Effector memory CD8-positive, alpha-beta T cell (primary cell): ENCODE measurements at regions not wholly inside any gene's neighbourhood (a gene's known extent, or its start where the extent isn't known, plus 50 kb on each side); places are given as distances from the start of the nearest gene placed in this dataset.
"Not testable (repeated sequence)": the region's sequence is repeated elsewhere in the genome, so short reads cannot be mapped to it uniquely, and the experiment has no call there.

Experiments
- ATAC-seq: fragments of 150-1000 bp; cut with Tn5 transposase; replicated peaks from 2 replicates; pipeline ENCODE4 v1.10.0; 2021; ENCODE audit warnings: mild to moderate bottlenecking, moderate library complexity
- DNase-seq, 3 experiments: peaks; one replicate each; pipeline ENCODE4 v3.0.0; 2021
- H3K27ac Mint-ChIP-seq, 2 donors: one replicate each; pipeline ENCODE4 v1.8.0; 2022; ENCODE audit warnings: mild to moderate bottlenecking in 2 of 2, mixed read lengths in 2 of 2, moderate library complexity in 2 of 2
- H3K27me3 Mint-ChIP-seq, 2 donors: one replicate each; pipeline ENCODE4 v1.8.0; 2022; ENCODE audit warnings: mixed read lengths in 2 of 2
- H3K36me3 Mint-ChIP-seq: one replicate; pipeline ENCODE4 v1.8.0; 2022; ENCODE audit warnings: mild to moderate bottlenecking, moderate library complexity, mixed read lengths; ENCODE audit not compliant: insufficient read depth
- H3K4me1 Mint-ChIP-seq, 2 donors: one replicate each; pipeline ENCODE4 v1.8.0; 2022; ENCODE audit warnings: low read depth in 2 of 2, mixed read lengths in 2 of 2
- H3K4me3 Mint-ChIP-seq, 2 donors: one replicate each; pipeline ENCODE4 v1.8.0; 2022; ENCODE audit warnings: mild to moderate bottlenecking in 2 of 2, mixed read lengths in 2 of 2, moderate library complexity in 2 of 2
- H3K9me3 Mint-ChIP-seq, 2 donors: one replicate each; pipeline ENCODE4 v1.8.0; 2022; ENCODE audit warnings: mixed read lengths in 2 of 2

DNA sequence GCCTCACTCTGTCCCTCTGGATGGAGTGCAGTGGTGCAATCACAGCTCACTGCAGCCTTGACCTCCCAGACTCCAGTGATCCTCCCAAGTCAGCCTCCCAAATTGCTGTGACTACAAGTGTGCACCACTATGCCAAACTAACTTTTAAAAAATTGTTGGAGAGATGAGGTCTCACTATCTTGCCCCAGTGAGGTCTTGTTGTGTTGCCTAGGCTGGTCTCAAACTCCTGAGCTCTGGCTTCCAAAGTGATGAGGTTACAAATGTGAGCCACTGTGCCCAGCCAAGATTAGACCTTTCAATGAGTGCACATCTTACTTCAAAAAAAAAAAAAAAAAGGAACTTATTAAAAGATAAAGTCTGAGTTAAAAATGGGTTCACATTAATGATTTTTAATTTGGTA lies 1838.1 kb upstream of the DEFB115 start:
- H3K36me3 Mint-ChIP-seq = peaks cover 3% of the 10 kb centered on the region

DNA sequence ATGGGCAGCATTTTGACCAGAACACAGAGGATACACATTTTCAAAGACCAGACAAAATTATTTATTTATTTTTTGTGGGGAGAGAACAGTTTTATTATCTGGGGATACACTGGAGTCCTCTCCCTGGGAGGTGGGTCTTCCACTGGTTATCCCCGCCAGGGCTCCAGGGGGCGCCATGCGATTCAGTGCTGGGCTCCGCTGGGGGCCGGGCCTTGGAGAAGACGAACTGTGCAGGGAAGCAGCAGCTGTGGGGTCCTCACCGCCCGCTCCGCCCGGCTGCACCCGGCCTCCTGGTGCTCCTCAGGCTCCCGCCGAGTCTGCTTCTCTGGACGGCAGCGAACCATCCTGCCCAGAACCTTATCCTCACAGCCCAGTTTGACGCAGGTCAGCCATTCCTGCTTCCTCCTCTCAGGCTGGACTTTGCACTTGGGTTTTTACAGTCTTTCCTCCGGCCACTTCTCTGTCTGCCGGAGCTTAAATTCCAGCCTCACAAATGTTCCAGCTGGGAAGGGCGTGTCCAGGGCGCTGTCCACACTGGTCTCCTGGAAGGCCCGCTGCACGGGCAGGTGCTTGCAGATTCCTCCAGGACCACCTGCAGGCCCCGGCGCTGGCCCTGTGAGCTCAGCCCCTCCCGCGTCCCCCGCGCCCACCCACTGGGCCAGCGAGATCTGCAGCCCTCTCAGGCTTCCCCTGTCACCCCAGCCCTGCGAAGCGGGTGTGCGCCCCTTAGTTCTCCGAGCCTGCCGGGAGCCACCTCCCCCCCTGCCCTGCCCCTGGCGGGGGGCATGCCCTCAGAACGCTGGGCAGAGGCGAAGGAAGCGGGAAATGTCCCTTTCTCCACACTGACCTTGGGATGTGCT lies 1830.0 kb upstream of the DEFB115 start:
- H3K4me3 Mint-ChIP-seq = peak overlapping the region in 1 of 2 donors; percentile 25
- no peaks in the 10 kb centered on the region for H3K4me1 Mint-ChIP-seq
- H3K36me3 Mint-ChIP-seq = no peaks in the 10 kb centered on the region
- no peak for ATAC-seq
- no peak for DNase-seq
- peaks cover 0 to 18% of the 10 kb centered on the region in 2 donors for H3K27me3 Mint-ChIP-seq
- H3K27ac Mint-ChIP-seq = no peak overlapping the region
- H3K9me3 Mint-ChIP-seq = peaks cover 2 to 3% of the 10 kb centered on the region in 2 donors

More for the DNA sequence above, 1838.1 kb upstream of the DEFB115 start:
- no peak for DNase-seq
- no peak for ATAC-seq
- Mint-ChIP-seq H3K9me3 (peaks cover 0 to 18% of the 10 kb centered on the region in 2 donors), H3K4me3 (no peak overlapping the region), H3K4me1 (no peaks in the 10 kb centered on the region), H3K27me3 (no peaks in the 10 kb centered on the region), H3K27ac (no peak overlapping the region)

- DNase-seq (no peak), ATAC-seq (no peak)
- Mint-ChIP-seq H3K27ac (no peak overlapping the region), H3K4me3 (no peak overlapping the region), H3K36me3 (no peaks in the 10 kb centered on the region), H3K27me3 (peaks cover 0 to 14% of the 10 kb centered on the region in 2 donors), H3K4me1 (no peaks in the 10 kb centered on the region), H3K9me3 (peaks cover 0 to 2% of the 10 kb centered on the region in 2 donors)
Measured at GRCh38 chr20:29430531-29430930, 1826.9 kb upstream of the DEFB115 start.

DNA sequence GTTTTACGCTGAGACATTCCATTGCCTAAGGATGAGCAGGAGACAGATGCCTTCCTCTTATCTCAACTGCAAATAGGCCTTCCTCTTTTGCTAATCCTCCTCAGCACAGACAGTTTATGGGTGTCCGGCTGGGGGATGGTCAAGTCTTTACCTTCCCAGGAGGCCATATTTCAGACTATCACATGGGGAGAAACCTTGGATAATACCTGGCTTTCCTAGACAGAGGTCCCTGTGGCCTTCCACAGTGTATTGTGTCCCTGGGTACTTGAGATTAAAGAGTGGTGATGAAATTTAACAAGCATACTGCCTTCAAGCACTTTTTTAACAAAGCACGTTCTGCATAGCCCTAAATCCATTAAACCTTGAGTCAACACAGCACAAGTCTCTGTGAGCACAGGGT lies 1816.7 kb upstream of the DEFB115 start:
- H3K36me3 Mint-ChIP-seq, DNase-seq, ATAC-seq, H3K27ac Mint-ChIP-seq, H3K4me3 Mint-ChIP-seq, H3K4me1 Mint-ChIP-seq, H3K27me3 Mint-ChIP-seq: not testable (repeated sequence)
- peaks cover 0 to 11% of the 10 kb centered on the region in 2 donors for H3K9me3 Mint-ChIP-seq

GRCh38 chr20:29443206-29443781 lies 1814.2 kb upstream of the DEFB115 start:
- not testable (repeated sequence) for H3K27me3 Mint-ChIP-seq
- peak in 1 of 3 experiments; percentile 27 for DNase-seq
- H3K4me3 Mint-ChIP-seq = peak overlapping the region in 1 of 2 donors; percentile 61

GRCh38 chr20:29443819-29444218 lies 1813.6 kb upstream of the DEFB115 start:
- Mint-ChIP-seq H3K27ac (no peak overlapping the region), H3K36me3 (no peaks in the 10 kb centered on the region), H3K4me1 (no peaks in the 10 kb centered on the region), H3K9me3 (no peaks in the 10 kb centered on the region), H3K4me3 (peak overlapping the region in 1 of 2 donors; percentile 61), H3K27me3 (no peaks in the 10 kb centered on the region)
- ATAC-seq (no peak), DNase-seq (no peak)

More at GRCh38 chr20:29443206-29443781, 1814.2 kb upstream of the DEFB115 start:
- H3K36me3 Mint-ChIP-seq, ATAC-seq, H3K4me1 Mint-ChIP-seq, H3K27ac Mint-ChIP-seq, H3K9me3 Mint-ChIP-seq: not testable (repeated sequence)

DNA sequence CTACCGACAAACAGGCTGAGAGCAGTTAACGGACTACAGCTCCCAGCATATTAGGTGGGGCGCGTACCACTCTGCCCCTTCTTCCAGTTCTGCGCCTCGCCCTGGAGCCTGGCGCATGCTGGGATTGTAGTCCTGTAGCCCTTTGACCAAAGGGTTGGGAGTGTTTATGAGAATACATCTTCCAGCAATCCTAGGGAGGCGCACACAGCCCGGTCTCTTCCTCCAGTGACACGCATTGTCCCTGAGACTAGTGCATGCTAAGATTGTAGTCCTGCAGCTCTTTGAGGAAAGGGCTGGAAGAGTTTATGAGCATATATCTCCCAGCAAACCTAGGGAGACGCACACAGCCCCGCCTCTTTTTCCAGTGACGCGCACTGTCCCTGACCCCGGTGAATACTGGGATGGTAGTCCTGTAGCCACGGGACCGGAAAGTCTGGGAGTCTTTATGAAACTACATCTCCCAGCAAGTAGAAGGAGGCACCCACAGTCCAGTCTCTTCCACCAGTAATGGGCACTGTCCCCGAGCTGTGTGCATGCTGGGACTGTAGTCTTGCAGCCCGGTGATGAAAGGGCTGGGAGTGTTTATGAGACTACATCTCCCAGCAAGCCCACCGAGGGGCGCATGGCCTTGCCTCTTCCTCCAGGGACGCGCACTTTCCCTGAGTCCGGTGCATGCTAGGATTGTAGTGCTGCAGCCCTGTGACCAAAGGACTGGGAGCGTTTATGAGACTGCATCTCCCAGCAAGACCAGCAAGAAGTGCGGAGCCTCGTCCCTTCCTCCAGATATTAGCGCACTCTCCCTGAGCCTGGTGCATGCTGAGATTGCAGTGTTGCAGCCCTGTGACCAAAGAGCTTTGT lies 1812.2 kb upstream of the DEFB115 start:
- ATAC-seq (peak; percentile 66), DNase-seq (peak in 1 of 3 experiments; percentile 2)
- H3K4me3 Mint-ChIP-seq = peak overlapping the region in 1 of 2 donors; percentile 18
- not testable (repeated sequence) for H3K36me3 Mint-ChIP-seq, H3K9me3 Mint-ChIP-seq, H3K4me1 Mint-ChIP-seq, H3K27me3 Mint-ChIP-seq, H3K27ac Mint-ChIP-seq

GRCh38 chr20:29447517-29448484 lies 1809.7 kb upstream of the DEFB115 start:
- not testable (repeated sequence) for H3K27me3 Mint-ChIP-seq, H3K9me3 Mint-ChIP-seq, H3K27ac Mint-ChIP-seq, DNase-seq, H3K4me1 Mint-ChIP-seq, H3K4me3 Mint-ChIP-seq, H3K36me3 Mint-ChIP-seq, ATAC-seq

DNA sequence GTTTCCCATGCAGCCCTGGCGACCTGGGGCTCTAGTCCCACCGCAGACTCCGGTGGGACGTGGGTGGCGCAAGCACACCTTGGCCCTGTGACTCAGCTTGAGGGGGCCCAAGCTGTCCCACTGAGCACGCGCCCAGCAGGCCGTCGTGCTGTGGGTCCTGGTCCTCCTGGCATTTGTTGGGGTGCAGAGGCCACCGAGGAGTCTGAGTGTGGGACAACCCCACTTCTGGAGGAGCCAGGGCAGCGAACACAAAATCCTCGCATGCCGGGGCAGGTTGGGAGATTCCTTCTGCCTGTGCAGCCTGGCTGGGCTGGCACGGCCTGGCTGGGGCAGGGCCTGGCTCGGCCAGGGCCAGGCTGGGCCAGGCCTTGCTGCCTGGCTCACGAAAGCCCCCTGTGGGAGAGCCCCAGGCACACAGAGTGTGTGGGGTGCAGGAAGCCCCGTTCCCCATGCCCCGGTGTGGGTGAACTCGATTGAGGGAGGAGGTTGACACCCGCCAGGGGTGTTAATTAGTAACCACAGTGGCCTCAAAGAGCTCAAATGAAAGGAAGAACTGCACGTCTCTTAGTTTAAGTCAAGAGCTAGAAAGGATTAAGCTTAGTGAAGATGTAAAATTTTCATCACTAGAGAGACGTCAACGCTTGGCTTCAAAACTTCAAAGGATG lies 1808.5 kb upstream of the DEFB115 start:
- Mint-ChIP-seq H3K9me3 (peaks cover 4 to 9% of the 10 kb centered on the region in 2 donors), H3K4me1 (no peaks in the 10 kb centered on the region), H3K27ac (no peak overlapping the region), H3K36me3 (no peaks in the 10 kb centered on the region), H3K4me3 (no peak overlapping the region), H3K27me3 (no peaks in the 10 kb centered on the region)
- ATAC-seq (no peak), DNase-seq (peak in 1 of 3 experiments; percentile 15)

DNA sequence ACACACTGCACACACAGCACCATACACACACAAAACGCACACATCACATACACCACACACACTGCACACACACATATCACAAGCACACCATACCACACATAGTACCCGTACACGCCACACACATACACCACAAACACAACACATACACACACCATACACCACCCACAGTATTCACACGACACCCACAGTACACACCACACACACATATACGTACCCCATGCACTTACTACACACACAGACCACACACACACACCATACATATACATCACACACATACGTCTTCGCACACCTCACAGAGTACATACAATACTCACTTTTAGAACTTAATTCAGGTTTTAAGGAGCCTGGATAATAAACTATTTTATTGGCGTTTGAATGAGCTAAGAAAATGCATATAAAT lies 1805.3 kb upstream of the DEFB115 start:
- no peak overlapping the region for H3K27ac Mint-ChIP-seq
- no peaks in the 10 kb centered on the region for H3K27me3 Mint-ChIP-seq
- ATAC-seq (no peak), DNase-seq (no peak)
- H3K9me3 Mint-ChIP-seq = peaks cover 4 to 18% of the 10 kb centered on the region in 2 donors
- H3K36me3 Mint-ChIP-seq = no peaks in the 10 kb centered on the region
- H3K4me3 Mint-ChIP-seq = no peak overlapping the region
- H3K4me1 Mint-ChIP-seq = no peaks in the 10 kb centered on the region

DNA sequence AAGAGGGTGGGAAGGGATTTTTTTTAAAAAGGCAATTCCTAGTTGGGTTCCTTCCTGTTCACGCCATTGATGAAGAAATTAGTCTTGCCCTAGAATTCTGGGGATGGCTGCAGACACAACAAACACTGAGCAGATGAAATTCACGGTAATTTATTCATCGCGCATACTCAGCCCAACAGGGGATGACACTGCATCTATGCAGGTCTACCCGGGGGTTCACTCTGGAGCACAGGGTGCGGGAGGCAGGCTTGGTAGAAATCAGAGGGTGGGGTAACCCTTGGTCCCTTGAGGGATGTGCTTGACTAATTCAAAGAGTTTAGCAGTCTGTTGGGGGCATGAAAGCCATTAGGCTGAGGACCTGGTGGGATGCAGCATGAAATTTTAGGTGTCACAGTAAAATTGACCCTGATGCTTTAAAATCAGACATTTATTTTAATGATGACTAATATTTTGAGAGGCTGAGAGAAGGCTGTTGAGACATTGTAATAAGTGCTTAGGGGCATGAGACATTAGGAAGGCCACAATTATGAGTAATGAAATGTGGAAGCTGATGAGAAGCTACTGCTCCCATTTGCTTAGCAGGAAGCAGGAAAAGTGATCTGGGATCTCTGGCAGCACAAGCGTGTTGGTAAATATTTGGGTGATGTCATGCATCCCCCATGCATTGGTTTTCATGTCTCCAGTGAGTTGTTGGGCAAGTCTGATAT lies 1800.3 kb upstream of the DEFB115 start:
- H3K27me3 Mint-ChIP-seq, H3K27ac Mint-ChIP-seq, ATAC-seq, H3K4me3 Mint-ChIP-seq, DNase-seq, H3K4me1 Mint-ChIP-seq, H3K36me3 Mint-ChIP-seq: not testable (repeated sequence)
- H3K9me3 Mint-ChIP-seq = peaks cover 2 to 18% of the 10 kb centered on the region in 2 donors

- no peak for ATAC-seq
- Mint-ChIP-seq H3K9me3 (peaks cover 14% of the 10 kb centered on the region in 2 donors), H3K4me1 (no peaks in the 10 kb centered on the region), H3K36me3 (no peaks in the 10 kb centered on the region), H3K27ac (no peak overlapping the region), H3K27me3 (no peaks in the 10 kb centered on the region), H3K4me3 (no peak overlapping the region)
- DNase-seq = no peak
Measured at GRCh38 chr20:29472606-29473005, 1784.9 kb upstream of the DEFB115 start.
